ENCODE measurements at regions not wholly inside any gene's neighbourhood (a gene's known extent, or its start where the extent isn't known, plus 50 kb on each side); places are given as distances from the start of the nearest gene placed in this dataset.

GRCh38 chr11:92111287-92111686, 113.3 kb upstream of the FAT3 start:
- H3K4me1 Mint-ChIP-seq: no peaks in the 10 kb centered on the region
- H3K36me3 Mint-ChIP-seq (ENCODE audit: low read depth): peaks cover 6% of the 10 kb centered on the region
- peaks cover 21% of the 10 kb centered on the region for H3K9me3 Mint-ChIP-seq
- TF ChIP-seq CTCF (IDR thresholded peaks at IDR 0.05): no peak
- DNase-seq: no peak
- peaks cover 12% of the 10 kb centered on the region for H3K27me3 Mint-ChIP-seq (ENCODE audit: low read depth, poor library complexity)
- no peak overlapping the region for H3K4me3 Mint-ChIP-seq
- H3K27ac Mint-ChIP-seq: no peak overlapping the region

- no peak overlapping the region for H3K4me3 Mint-ChIP-seq
- TF ChIP-seq CTCF (IDR thresholded peaks at IDR 0.05): no peak
- peaks cover 6% of the 10 kb centered on the region for H3K36me3 Mint-ChIP-seq (ENCODE audit: low read depth)
- peaks cover 12% of the 10 kb centered on the region for H3K27me3 Mint-ChIP-seq (ENCODE audit: low read depth, poor library complexity)
- no peak for DNase-seq
- H3K4me1 Mint-ChIP-seq: no peaks in the 10 kb centered on the region
- H3K9me3 Mint-ChIP-seq: peaks cover 14% of the 10 kb centered on the region
- H3K27ac Mint-ChIP-seq: no peak overlapping the region
Measured at GRCh38 chr11:92109466-92109865, 115.2 kb upstream of the FAT3 start.

GRCh38 chr11:92107331-92107730, 117.3 kb upstream of the FAT3 start:
- no peaks in the 10 kb centered on the region for H3K4me1 Mint-ChIP-seq
- no peak for TF ChIP-seq CTCF (IDR thresholded peaks at IDR 0.05)
- H3K27ac Mint-ChIP-seq: no peak overlapping the region
- H3K9me3 Mint-ChIP-seq: no peaks in the 10 kb centered on the region
- H3K27me3 Mint-ChIP-seq (ENCODE audit: low read depth, poor library complexity): no peaks in the 10 kb centered on the region
- DNase-seq: no peak
- H3K4me3 Mint-ChIP-seq: no peak overlapping the region
- no peaks in the 10 kb centered on the region for H3K36me3 Mint-ChIP-seq (ENCODE audit: low read depth)

- no peaks in the 10 kb centered on the region for H3K36me3 Mint-ChIP-seq (ENCODE audit: low read depth)
- H3K27me3 Mint-ChIP-seq (ENCODE audit: low read depth, poor library complexity): no peaks in the 10 kb centered on the region
- H3K27ac Mint-ChIP-seq: no peak overlapping the region
- TF ChIP-seq CTCF (IDR thresholded peaks at IDR 0.05): no peak
- H3K4me1 Mint-ChIP-seq: no peaks in the 10 kb centered on the region
- no peaks in the 10 kb centered on the region for H3K9me3 Mint-ChIP-seq
- H3K4me3 Mint-ChIP-seq: no peak overlapping the region
- DNase-seq: no peak
Measured at GRCh38 chr11:92104349-92104748, 120.3 kb upstream of the FAT3 start.

GRCh38 chr11:92101920-92102319, 122.7 kb upstream of the FAT3 start:
- no peaks in the 10 kb centered on the region for H3K4me1 Mint-ChIP-seq
- H3K27ac Mint-ChIP-seq: no peak overlapping the region
- H3K4me3 Mint-ChIP-seq: no peak overlapping the region
- H3K9me3 Mint-ChIP-seq: peaks cover under 1% of the 10 kb centered on the region
- H3K27me3 Mint-ChIP-seq (ENCODE audit: low read depth, poor library complexity): no peaks in the 10 kb centered on the region
- H3K36me3 Mint-ChIP-seq (ENCODE audit: low read depth): no peaks in the 10 kb centered on the region
- TF ChIP-seq CTCF (IDR thresholded peaks at IDR 0.05): no peak
- no peak for DNase-seq

- no peaks in the 10 kb centered on the region for H3K27me3 Mint-ChIP-seq (ENCODE audit: low read depth, poor library complexity)
- no peak overlapping the region for H3K27ac Mint-ChIP-seq
- H3K9me3 Mint-ChIP-seq: peaks cover 4% of the 10 kb centered on the region
- no peaks in the 10 kb centered on the region for H3K36me3 Mint-ChIP-seq (ENCODE audit: low read depth)
- H3K4me1 Mint-ChIP-seq: no peaks in the 10 kb centered on the region
- DNase-seq: no peak
- no peak overlapping the region for H3K4me3 Mint-ChIP-seq
- no peak for TF ChIP-seq CTCF (IDR thresholded peaks at IDR 0.05)
Measured at GRCh38 chr11:92099183-92099582, 125.4 kb upstream of the FAT3 start.

Data from nephron progenitor cell (in vitro differentiated cells).